ENCODE measurements at regions not wholly inside any gene's neighbourhood (a gene's known extent, or its start where the extent isn't known, plus 50 kb on each side); places are given as distances from the start of the nearest gene placed in this dataset.

- DNase-seq = no peak
Observed at GRCh38 chr15:47182818-47183217, 534.5 kb upstream of the SEMA6D start.

- no peak for DNase-seq
Observed at GRCh38 chr15:47184003-47184907, 533.0 kb upstream of the SEMA6D start.

- DNase-seq = no peak
Observed at GRCh38 chr15:47184908-47185801, 532.1 kb upstream of the SEMA6D start.

GRCh38 chr15:47186075-47186474 is 531.2 kb upstream of the SEMA6D start:
- no peak for DNase-seq

GRCh38 chr15:47188758-47189507 is 528.4 kb upstream of the SEMA6D start:
- no peak for DNase-seq

- no peak for DNase-seq
Observed at GRCh38 chr15:47194718-47195117, 522.6 kb upstream of the SEMA6D start.

- peak; percentile 9 for DNase-seq
Observed at GRCh38 chr15:47196048-47196447, 521.3 kb upstream of the SEMA6D start.

GRCh38 chr15:47203993-47204392 is 513.3 kb upstream of the SEMA6D start:
- no peak for DNase-seq

GRCh38 chr15:47206358-47206978 is 510.8 kb upstream of the SEMA6D start:
- no peak for DNase-seq

- DNase-seq = no peak
Observed at GRCh38 chr15:47209591-47209990, 507.7 kb upstream of the SEMA6D start.

- DNase-seq = no peak
Observed at GRCh38 chr15:47212222-47213010, 504.9 kb upstream of the SEMA6D start.

- DNase-seq = no peak
Observed at GRCh38 chr15:47213883-47214282, 503.4 kb upstream of the SEMA6D start.

GRCh38 chr15:47218295-47218694 is 499.0 kb upstream of the SEMA6D start:
- DNase-seq = no peak

- no peak for DNase-seq
Observed at GRCh38 chr15:47244361-47244760, 472.9 kb upstream of the SEMA6D start.

GRCh38 chr15:47246317-47246716 is 471.0 kb upstream of the SEMA6D start:
- no peak for DNase-seq

- no peak for DNase-seq
Observed at GRCh38 chr15:47258521-47258920, 458.8 kb upstream of the SEMA6D start.

GRCh38 chr15:47265686-47266085 is 451.6 kb upstream of the SEMA6D start:
- DNase-seq = no peak

GRCh38 chr15:47266566-47266965 is 450.7 kb upstream of the SEMA6D start:
- DNase-seq = no peak

GRCh38 chr15:47273864-47274263 is 443.4 kb upstream of the SEMA6D start:
- DNase-seq = no peak

- no peak for DNase-seq
Observed at GRCh38 chr15:47283246-47283645, 434.1 kb upstream of the SEMA6D start.

- DNase-seq = no peak
Observed at GRCh38 chr15:47288794-47289193, 428.5 kb upstream of the SEMA6D start.

- no peak for DNase-seq
Observed at GRCh38 chr15:47289656-47290055, 427.6 kb upstream of the SEMA6D start.

Measured in activated CD4-positive, alpha-beta T cell treated with anti-CD3 and anti-CD28 coated beads for 1 hour (primary cell).